CD14-positive monocyte (primary cell): ENCODE measurements at regions not wholly inside any gene's neighbourhood (a gene's known extent, or its start where the extent isn't known, plus 50 kb on each side); places are given as distances from the start of the nearest gene placed in this dataset.
A peak's percentile ranks its signal among the peaks of the same experiment; 100 is the strongest.

Experiments
- DNase-seq, 3 donors: peaks; one replicate each; pipeline ENCODE4 v3.0.0-alpha.2; 2011 to 2022
- H2AFZ ChIP-seq: 2 replicates; pipeline ENCODE4 v1.6.0; 2012; ENCODE audit warnings: mild to moderate bottlenecking, low read depth, low read length, inconsistent platforms; ENCODE audit not compliant: insufficient read depth, poor library complexity, severe bottlenecking
- H3K27ac ChIP-seq, 2 donors: 1 replicate in 1 of 2; 2 replicates in 1 of 2; pipeline ENCODE4 v1.5.1; 2012 to 2013; ENCODE audit warnings: low read length in 2 of 2, control low read depth in 1 of 2, inconsistent platforms in 1 of 2, low read depth in 1 of 2, mild to moderate bottlenecking in 1 of 2
- H3K27me3 ChIP-seq, 2 donors: one replicate each; pipeline versions ENCODE4 v1.6.0 to v1.6.1; 2011 to 2013; ENCODE audit warnings: low read length in 2 of 2; ENCODE audit not compliant: control insufficient read depth in 2 of 2, insufficient read depth in 2 of 2
- H3K36me3 ChIP-seq, 2 donors: replicated peaks in 1 of 2; 1 replicate in 1 of 2; 2 replicates in 1 of 2; pipeline versions ENCODE4 v1.5.1 to v1.6.1; 2012 to 2013; ENCODE audit warnings: low read length in 2 of 2, control low read depth in 1 of 2, inconsistent platforms in 1 of 2, mild to moderate bottlenecking in 1 of 2; ENCODE audit not compliant: insufficient read depth in 2 of 2, control insufficient read depth in 1 of 2
- H3K4me1 ChIP-seq, 2 donors: 1 replicate in 1 of 2; 2 replicates in 1 of 2; pipeline versions ENCODE4 v1.5.1 to v1.6.1; 2012 to 2013; ENCODE audit warnings: low read length in 2 of 2, control low read depth in 1 of 2, inconsistent platforms in 1 of 2, mild to moderate bottlenecking in 1 of 2, moderate library complexity in 1 of 2; ENCODE audit not compliant: insufficient read depth in 2 of 2, control insufficient read depth in 1 of 2
- H3K4me2 ChIP-seq: replicated peaks from 2 replicates; pipeline ENCODE3; 2012; ENCODE audit warnings: low read length, moderate library complexity, mild to moderate bottlenecking; ENCODE audit not compliant: poor library complexity, severe bottlenecking; ENCODE audit errors: extremely low read depth
- H3K4me3 ChIP-seq, 3 experiments: fragments of 200-600 bp in 1 of 3; sonication (generic) in 1 of 3; replicated peaks in 1 of 3; 1 replicate in 2 of 3; 2 replicates in 1 of 3; pipeline ENCODE4 v1.5.1; 2011 to 2013; ENCODE audit warnings: low read length in 3 of 3, mild to moderate bottlenecking in 3 of 3, control low read depth in 2 of 3, low read depth in 2 of 3, inconsistent platforms in 1 of 3, moderate library complexity in 1 of 3
- H3K79me2 ChIP-seq: 2 replicates; pipeline ENCODE4 v1.6.0; 2012; ENCODE audit warnings: mild to moderate bottlenecking, control low read depth, inconsistent platforms, low read length, moderate library complexity; ENCODE audit not compliant: insufficient read depth
- H3K9ac ChIP-seq: 2 replicates; pipeline ENCODE4 v1.6.0; 2017; ENCODE audit warnings: low read length, mild to moderate bottlenecking; ENCODE audit not compliant: insufficient read depth, poor library complexity, severe bottlenecking
- H3K9me3 ChIP-seq, 2 donors: replicated peaks in 1 of 2; 1 replicate in 1 of 2; 2 replicates in 1 of 2; pipeline versions ENCODE4 v1.5.1 to v1.6.1; 2012 to 2013; ENCODE audit warnings: low read length in 2 of 2, control low read depth in 1 of 2; ENCODE audit not compliant: control insufficient read depth in 1 of 2, insufficient read depth in 1 of 2
- H4K20me1 ChIP-seq: 2 replicates; pipeline ENCODE4 v1.6.0; 2012; ENCODE audit warnings: mild to moderate bottlenecking, low read length, control low read depth, moderate library complexity; ENCODE audit not compliant: insufficient read depth
- H3K27ac Mint-ChIP-seq, 7 donors: one replicate each; pipeline ENCODE4 v1.8.0; 2020; ENCODE audit warnings: mild to moderate bottlenecking in 7 of 7, mixed read lengths in 7 of 7, moderate library complexity in 6 of 7, inconsistent platforms in 2 of 7
- H3K27me3 Mint-ChIP-seq, 3 donors: one replicate each; pipeline ENCODE4 v1.8.0; 2021 to 2022; ENCODE audit warnings: low read depth in 3 of 3, mild to moderate bottlenecking in 3 of 3, mixed read lengths in 3 of 3, moderate library complexity in 3 of 3, inconsistent platforms in 1 of 3
- H3K36me3 Mint-ChIP-seq, 2 donors: one replicate each; pipeline ENCODE4 v1.8.0; 2020; ENCODE audit warnings: mixed read lengths in 2 of 2, inconsistent platforms in 1 of 2, mild to moderate bottlenecking in 1 of 2
- H3K4me1 Mint-ChIP-seq: one replicate; pipeline ENCODE4 v1.8.0; 2020; ENCODE audit warnings: mild to moderate bottlenecking, mixed read lengths
- H3K4me3 Mint-ChIP-seq, 2 donors: one replicate each; pipeline ENCODE4 v1.8.0; 2020; ENCODE audit warnings: mild to moderate bottlenecking in 2 of 2, mixed read lengths in 2 of 2, moderate library complexity in 1 of 2
- H3K9me3 Mint-ChIP-seq, 7 donors: one replicate each; pipeline ENCODE4 v1.8.0; 2020 to 2022; ENCODE audit warnings: mixed read lengths in 7 of 7, mild to moderate bottlenecking in 6 of 7, moderate library complexity in 6 of 7, inconsistent platforms in 2 of 7
- CTCF ChIP-seq: fragments of 200-600 bp; IDR thresholded peaks from one replicate; pipeline ENCODE4 v1.8.0; 2022; ENCODE audit warnings: antibody characterized with exemption, mild to moderate bottlenecking
- WGBS: methylation state at CpG from one replicate; pipeline ENCODE4 v1.1.5; 2013; ENCODE audit warnings: missing lambda C conversion rate; ENCODE audit not compliant: insufficient coverage; 5-methylcytosine and 5-hydroxymethylcytosine counted together
- intact Hi-C, 2 donors: fragments of 100-400 bp; cut with micrococcal nuclease; formaldehyde crosslinking; loops; one replicate each; pipeline versions ENCODE4 v1.15.0 to v1.15.1; 2023

- no peak for TF ChIP-seq CTCF
- Histone ChIP-seq H3K4me3 (no peak overlapping the region), H3K27ac (no peak overlapping the region), H3K4me1 (no peaks in the 10 kb centered on the region), H3K79me2 (no peaks in the 10 kb centered on the region), H3K27me3 (no peaks in the 10 kb centered on the region), H4K20me1 (no peaks in the 10 kb centered on the region), H3K9me3 (no peaks in the 10 kb centered on the region), H3K36me3 (no peaks in the 10 kb centered on the region), H3K4me2 (no peak overlapping the region), H3K9ac (no peak overlapping the region), H2AFZ (no peak overlapping the region)
- peaks cover 3 to 4% (median 3%) of the 10 kb centered on the region in 3 donors for H3K27me3 Mint-ChIP-seq
- intact Hi-C loops: no loop called here
- H3K9me3 Mint-ChIP-seq: peaks cover 0 to 5% (median 0%) of the 10 kb centered on the region in 7 donors
- 97% methylated on average over 6 of the region's 15 CpGs for whole genome bisulfite sequencing
- H3K36me3 Mint-ChIP-seq: no peaks in the 10 kb centered on the region
- DNase-seq: no peak
- no peaks in the 10 kb centered on the region for H3K4me1 Mint-ChIP-seq
- H3K27ac Mint-ChIP-seq: peak overlapping the region in 1 of 7 donors; percentile 1
- H3K4me3 Mint-ChIP-seq: no peak overlapping the region
Measured at GRCh38 chr10:128869101-128869749, 597.8 kb upstream of the MGMT start.

GRCh38 chr10:128870830-128871597 is 596.0 kb upstream of the MGMT start:
- no peak overlapping the region for H2AFZ ChIP-seq
- H4K20me1 ChIP-seq: no peaks in the 10 kb centered on the region
- no peak overlapping the region for H3K4me3 Mint-ChIP-seq
- H3K79me2 ChIP-seq: no peaks in the 10 kb centered on the region
- peak overlapping the region in 1 of 7 donors; percentile 12 for H3K27ac Mint-ChIP-seq
- intact Hi-C loops: no loop called here
- H3K36me3 Mint-ChIP-seq: no peaks in the 10 kb centered on the region
- H3K4me1 Mint-ChIP-seq: no peaks in the 10 kb centered on the region
- no peak for DNase-seq
- no peak overlapping the region for H3K27ac ChIP-seq
- H3K36me3 ChIP-seq: no peaks in the 10 kb centered on the region
- no peaks in the 10 kb centered on the region for H3K9me3 Mint-ChIP-seq
- no peak overlapping the region for H3K9ac ChIP-seq
- WGBS: 87% methylated on average over 10 of the region's 11 CpGs
- H3K27me3 ChIP-seq: no peaks in the 10 kb centered on the region
- H3K9me3 ChIP-seq: no peaks in the 10 kb centered on the region
- TF ChIP-seq CTCF: no peak
- H3K4me2 ChIP-seq: no peak overlapping the region
- peaks cover 3 to 5% (median 4%) of the 10 kb centered on the region in 3 donors for H3K27me3 Mint-ChIP-seq
- H3K4me1 ChIP-seq: no peaks in the 10 kb centered on the region
- no peak overlapping the region for H3K4me3 ChIP-seq
